ENCODE measurements at regions not wholly inside any gene's neighbourhood (a gene's known extent, or its start where the extent isn't known, plus 50 kb on each side); places are given as distances from the start of the nearest gene placed in this dataset.

DNA sequence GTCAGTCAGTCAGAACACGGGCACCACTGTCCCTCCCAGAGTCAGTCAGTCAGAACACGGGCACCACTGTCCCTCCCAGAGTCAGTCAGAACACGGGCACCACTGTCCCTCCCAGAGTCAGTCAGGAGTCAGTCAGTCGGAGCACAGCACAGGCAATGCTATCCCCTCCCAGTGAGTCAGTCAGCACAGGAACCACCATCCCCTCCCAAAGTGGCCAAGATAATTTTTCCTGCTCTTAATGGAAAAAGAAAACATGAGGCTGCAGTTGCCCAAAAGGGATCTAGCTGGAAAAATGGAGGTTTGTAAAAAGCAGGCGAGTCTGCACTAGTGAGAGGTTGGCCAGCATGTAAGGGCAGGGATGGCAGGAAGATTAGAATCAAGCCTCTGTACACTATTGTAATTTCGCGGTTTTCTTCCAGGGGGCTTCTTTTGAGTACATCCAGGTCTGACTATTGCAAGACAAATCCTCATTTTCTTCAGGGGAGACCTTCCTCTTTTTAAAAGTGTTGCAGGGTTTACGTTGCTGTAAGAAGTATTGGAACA lies 213.8 kb downstream of the SIPA1L2 start:
- FAIRE-seq (no peak), DNase-seq (ENCODE audit: low read depth, low spot score) (no peak)
- dilution Hi-C loops (cut with MboI; ENCODE audit: extremely low pct_ligation_motif_present, low sequenced_read_pairs) (no loop called here), intact Hi-C loops (cut with micrococcal nuclease) (no loop called here)
- H3K4me2 ChIP-seq (ENCODE audit: insufficient read depth, low read length): no peak overlapping the region
- no peaks in the 10 kb centered on the region for H3K9me3 ChIP-seq (replicated peaks; ENCODE audit: control insufficient read depth, insufficient read depth, low read length)
- H3K9ac ChIP-seq (replicated peaks; ENCODE audit: extremely low read depth, insufficient read depth, low read length): no peak overlapping the region
- H3K9me1 ChIP-seq (replicated peaks; ENCODE audit: control insufficient read depth, extremely low read depth, insufficient read depth, low read length): no peaks in the 10 kb centered on the region
- no TSS peak for BruUV-seq (replicated peaks)
- TF ChIP-seq FOS (IDR thresholded peaks at IDR 0.05; ENCODE audit: borderline replicate concordance, insufficient read depth, low read length): no peak
- TF ChIP-seq, protein P1, sequence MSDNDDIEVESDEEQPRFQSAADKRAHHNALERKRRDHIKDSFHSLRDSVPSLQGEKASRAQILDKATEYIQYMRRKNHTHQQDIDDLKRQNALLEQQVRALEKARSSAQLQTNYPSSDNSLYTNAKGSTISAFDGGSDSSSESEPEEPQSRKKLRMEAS (IDR thresholded peaks at IDR 0.05; ENCODE audit: insufficient read depth, insufficient read length): no peak
- no peak for TF ChIP-seq MYC (IDR thresholded peaks at IDR 0.05; ENCODE audit: low read depth, low read length)
- no peak for TF ChIP-seq JUN (IDR thresholded peaks at IDR 0.05; ENCODE audit: borderline replicate concordance, insufficient read depth, insufficient read length, low read depth)
- TF ChIP-seq EZH2 (IDR thresholded peaks at IDR 0.05; ENCODE audit: borderline replicate concordance, low read depth, low read length, severe bottlenecking): no peak
- no peak for TF ChIP-seq GATA2 (IDR thresholded peaks at IDR 0.05; ENCODE audit: insufficient read depth, insufficient read length, low read depth, low read length)
- TF ChIP-seq POLR2A (IDR thresholded peaks at IDR 0.05; ENCODE audit: low read depth, low read length): no peak
- TF ChIP-seq, protein P2, sequence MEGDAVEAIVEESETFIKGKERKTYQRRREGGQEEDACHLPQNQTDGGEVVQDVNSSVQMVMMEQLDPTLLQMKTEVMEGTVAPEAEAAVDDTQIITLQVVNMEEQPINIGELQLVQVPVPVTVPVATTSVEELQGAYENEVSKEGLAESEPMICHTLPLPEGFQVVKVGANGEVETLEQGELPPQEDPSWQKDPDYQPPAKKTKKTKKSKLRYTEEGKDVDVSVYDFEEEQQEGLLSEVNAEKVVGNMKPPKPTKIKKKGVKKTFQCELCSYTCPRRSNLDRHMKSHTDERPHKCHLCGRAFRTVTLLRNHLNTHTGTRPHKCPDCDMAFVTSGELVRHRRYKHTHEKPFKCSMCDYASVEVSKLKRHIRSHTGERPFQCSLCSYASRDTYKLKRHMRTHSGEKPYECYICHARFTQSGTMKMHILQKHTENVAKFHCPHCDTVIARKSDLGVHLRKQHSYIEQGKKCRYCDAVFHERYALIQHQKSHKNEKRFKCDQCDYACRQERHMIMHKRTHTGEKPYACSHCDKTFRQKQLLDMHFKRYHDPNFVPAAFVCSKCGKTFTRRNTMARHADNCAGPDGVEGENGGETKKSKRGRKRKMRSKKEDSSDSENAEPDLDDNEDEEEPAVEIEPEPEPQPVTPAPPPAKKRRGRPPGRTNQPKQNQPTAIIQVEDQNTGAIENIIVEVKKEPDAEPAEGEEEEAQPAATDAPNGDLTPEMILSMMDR (IDR thresholded peaks at IDR 0.05; ENCODE audit: extremely low read depth in 1 of 2, insufficient read depth in 1 of 2, low read depth in 1 of 2, low read length in 2 of 2): no peak
- TF ChIP-seq POLR2AphosphoS5 (IDR thresholded peaks at IDR 0.05; ENCODE audit: insufficient read depth, low read depth, low read length): no peak
- ChIA-PET POLR2A (no interaction called here), CTCF (interaction anchor here (1.2 kb wide), 2 partner anchors 9 to 18 kb away, joined by 3 read pairs; no protein-coding TSS in a partner anchor)
- no peaks in the 10 kb centered on the region for H4K20me1 ChIP-seq (replicated peaks; ENCODE audit: control insufficient read depth, extremely low read depth, insufficient read depth, low read length)
- no peak overlapping the region for H2AFZ ChIP-seq (ENCODE audit: low read depth, low read length)
- no peaks in the 10 kb centered on the region for H3K36me3 ChIP-seq (ENCODE audit: control insufficient read depth in 2 of 2, extremely low read depth in 1 of 2, insufficient read depth in 2 of 2, low read length in 2 of 2)
- H3K79me2 ChIP-seq (ENCODE audit: control insufficient read depth, insufficient read depth, low read length): no peaks in the 10 kb centered on the region
- H3K27me3 ChIP-seq (ENCODE audit: control insufficient read depth in 2 of 2, insufficient read depth in 2 of 2, low read length in 2 of 2): no peaks in the 10 kb centered on the region
- no peak overlapping the region for H3K4me3 ChIP-seq (replicated peaks in 1 of 3; ENCODE audit: insufficient read depth in 1 of 3, low read depth in 1 of 3, low read length in 3 of 3)
- H3K27ac ChIP-seq (ENCODE audit: insufficient read depth, low read depth, low read length): no peak overlapping the region
- H3K4me1 ChIP-seq (ENCODE audit: control insufficient read depth, extremely low read depth, insufficient read depth, low read length): no peaks in the 10 kb centered on the region

Data from endothelial cell of umbilical vein (primary cell).